Keratinocyte (primary cell): ENCODE measurements at regions not wholly inside any gene's neighbourhood (a gene's known extent, or its start where the extent isn't known, plus 50 kb on each side); places are given as distances from the start of the nearest gene placed in this dataset.
"Not testable (repeated sequence)": the region's sequence is repeated elsewhere in the genome, so short reads cannot be mapped to it uniquely, and the experiment has no call there.

Source experiments
- EZH2 ChIP-seq: IDR thresholded peaks from one replicate; pipeline ENCODE4 v1.6.1; 2012; ENCODE audit warnings: inconsistent platforms, mild to moderate bottlenecking, low read length, moderate library complexity
- TF ChIP-seq, protein P1 (sequence below), 3 experiments: IDR thresholded peaks in 1 of 3; conservative IDR thresholded peaks in 1 of 3; optimal IDR thresholded peaks in 1 of 3; 2 replicates in 2 of 3; 3 replicates in 1 of 3; pipeline versions ENCODE3 to v1.5.1; 2011; ENCODE audit warnings: low read length in 3 of 3, mild to moderate bottlenecking in 3 of 3, moderate library complexity in 2 of 3, control low read depth in 1 of 3, inconsistent platforms in 1 of 3; ENCODE audit not compliant: insufficient read depth in 2 of 3; ENCODE audit errors: extremely low read depth in 1 of 3

- TF ChIP-seq, protein P1, sequence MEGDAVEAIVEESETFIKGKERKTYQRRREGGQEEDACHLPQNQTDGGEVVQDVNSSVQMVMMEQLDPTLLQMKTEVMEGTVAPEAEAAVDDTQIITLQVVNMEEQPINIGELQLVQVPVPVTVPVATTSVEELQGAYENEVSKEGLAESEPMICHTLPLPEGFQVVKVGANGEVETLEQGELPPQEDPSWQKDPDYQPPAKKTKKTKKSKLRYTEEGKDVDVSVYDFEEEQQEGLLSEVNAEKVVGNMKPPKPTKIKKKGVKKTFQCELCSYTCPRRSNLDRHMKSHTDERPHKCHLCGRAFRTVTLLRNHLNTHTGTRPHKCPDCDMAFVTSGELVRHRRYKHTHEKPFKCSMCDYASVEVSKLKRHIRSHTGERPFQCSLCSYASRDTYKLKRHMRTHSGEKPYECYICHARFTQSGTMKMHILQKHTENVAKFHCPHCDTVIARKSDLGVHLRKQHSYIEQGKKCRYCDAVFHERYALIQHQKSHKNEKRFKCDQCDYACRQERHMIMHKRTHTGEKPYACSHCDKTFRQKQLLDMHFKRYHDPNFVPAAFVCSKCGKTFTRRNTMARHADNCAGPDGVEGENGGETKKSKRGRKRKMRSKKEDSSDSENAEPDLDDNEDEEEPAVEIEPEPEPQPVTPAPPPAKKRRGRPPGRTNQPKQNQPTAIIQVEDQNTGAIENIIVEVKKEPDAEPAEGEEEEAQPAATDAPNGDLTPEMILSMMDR (optimal IDR thresholded peaks at IDR 0.05 in 1 of 3, IDR thresholded peaks at IDR 0.05 in 1 of 3, conservative IDR thresholded peaks at IDR 0.05 in 1 of 3; ENCODE audit: extremely low read depth in 1 of 3, insufficient read depth in 2 of 3, low read length in 3 of 3), result not testable (repeated sequence)
- not testable (repeated sequence) for TF ChIP-seq EZH2
Measured at GRCh38 chr15:84425327-84425726, 175.5 kb upstream of the ZSCAN2 start.
